IMR-90 (cell line): ENCODE measurements at regions not wholly inside any gene's neighbourhood (a gene's known extent, or its start where the extent isn't known, plus 50 kb on each side); places are given as distances from the start of the nearest gene placed in this dataset.

Source experiments
- ATAC-seq: fragments of 200-7000 bp; cut with Tn5 transposase; 2 replicates; pipeline ENCODE4 v1.9.1; 2020; ENCODE audit warnings: low read depth, mild to moderate bottlenecking, moderate library complexity
- BruUV-seq: library from RNA; stranded (reverse); fragments of 400-500 nt; replicated peaks from 2 replicates; lab custom pipeline; 2021; lab: Mats Ljungman, UMichigan
- CTCF ChIA-PET: fragments of 300-600 bp; formaldehyde crosslinking; extraction: SDS; loops from one replicate; lab custom pipeline; 2021; ENCODE audit warnings: antibody characterized with exemption; lab: Yijun Ruan, JAX
- POLR2A ChIA-PET: fragments of 300-600 bp; sonication (Branson Sonifier 250); formaldehyde crosslinking; loops from one replicate; lab custom pipeline; 2022; ENCODE audit warnings: antibody characterized with exemption; ENCODE audit not compliant: unreplicated experiment; lab: Charles Lee
- DNase-seq: peaks from one replicate; pipeline ENCODE4 v3.0.0; 2013
- H2AFZ ChIP-seq: replicated peaks from 2 replicates; pipeline ENCODE3; 2013; ENCODE audit warnings: low read length, mild to moderate bottlenecking; ENCODE audit not compliant: poor library complexity
- H2AK5ac ChIP-seq: 2 replicates; pipeline ENCODE4 v1.6.1; 2013; ENCODE audit warnings: low read depth, low read length, inconsistent platforms
- H2AK9ac ChIP-seq: replicated peaks from 2 replicates; pipeline ENCODE3; 2013; ENCODE audit warnings: mild to moderate bottlenecking, low read depth, low read length, moderate library complexity; ENCODE audit not compliant: poor library complexity
- H2BK120ac ChIP-seq: 2 replicates; pipeline ENCODE4 v1.6.1; 2013; ENCODE audit warnings: low read depth, low read length, inconsistent platforms
- H2BK15ac ChIP-seq: 3 replicates; pipeline ENCODE4 v1.6.1; 2013; ENCODE audit warnings: low read depth, low read length, inconsistent platforms
- H2BK20ac ChIP-seq: 2 replicates; pipeline ENCODE4 v1.6.1; 2013; ENCODE audit warnings: low read depth, mild to moderate bottlenecking, inconsistent platforms, low read length, moderate library complexity
- H2BK5ac ChIP-seq: 2 replicates; pipeline ENCODE4 v1.6.1; 2013; ENCODE audit warnings: mild to moderate bottlenecking, low read depth, low read length, inconsistent platforms; ENCODE audit not compliant: poor library complexity, severe bottlenecking
- H3K14ac ChIP-seq: replicated peaks from 2 replicates; pipeline ENCODE4 v1.6.1; 2013; ENCODE audit warnings: low read depth, low read length, inconsistent platforms
- H3K18ac ChIP-seq: 2 replicates; pipeline ENCODE4 v1.6.1; 2013; ENCODE audit warnings: low read depth, low read length, control low read depth
- H3K23ac ChIP-seq: 2 replicates; pipeline ENCODE4 v1.6.1; 2013; ENCODE audit warnings: low read depth, low read length, inconsistent platforms
- H3K27ac ChIP-seq: 2 replicates; pipeline ENCODE4 v1.5.1; 2013; ENCODE audit warnings: mild to moderate bottlenecking, control low read depth, low read length; ENCODE audit not compliant: insufficient read depth
- H3K27me3 ChIP-seq: 2 replicates; pipeline ENCODE4 v1.6.1; 2013; ENCODE audit warnings: low read length; ENCODE audit not compliant: control insufficient read depth, insufficient read depth
- H3K36me3 ChIP-seq: 2 replicates; pipeline ENCODE4 v1.6.1; 2013; ENCODE audit warnings: low read length, mixed read lengths; ENCODE audit not compliant: control insufficient read depth, insufficient read depth
- H3K4ac ChIP-seq: 2 replicates; pipeline ENCODE4 v1.6.1; 2013; ENCODE audit warnings: low read depth, low read length, inconsistent platforms
- H3K4me1 ChIP-seq: 2 replicates; pipeline ENCODE4 v1.6.1; 2013; ENCODE audit warnings: low read length, mixed read lengths; ENCODE audit not compliant: control insufficient read depth, insufficient read depth
- H3K4me2 ChIP-seq: 2 replicates; pipeline ENCODE4 v1.6.1; 2013; ENCODE audit warnings: low read depth, mild to moderate bottlenecking, control low read depth, low read length, moderate library complexity
- H3K4me3 ChIP-seq: 2 replicates; pipeline ENCODE4 v1.5.1; 2013; ENCODE audit warnings: low read depth, mild to moderate bottlenecking, control low read depth, low read length, moderate library complexity; ENCODE audit not compliant: insufficient read depth
- H3K56ac ChIP-seq: 2 replicates; pipeline ENCODE4 v1.6.1; 2013; ENCODE audit warnings: low read length, inconsistent platforms; ENCODE audit not compliant: insufficient read depth; ENCODE audit errors: extremely low read depth
- H3K79me1 ChIP-seq, 2 experiments: 2 replicates each; pipeline ENCODE4 v1.6.1; 2013; ENCODE audit warnings: low read length in 2 of 2, inconsistent platforms in 1 of 2, low read depth in 1 of 2
- H3K9ac ChIP-seq: 2 replicates; pipeline ENCODE4 v1.6.1; 2013; ENCODE audit warnings: low read depth, low read length, control low read depth
- H3K9me1 ChIP-seq: 2 replicates; pipeline ENCODE4 v1.6.1; 2013; ENCODE audit warnings: low read length, inconsistent platforms; ENCODE audit not compliant: insufficient read depth
- H3K9me3 ChIP-seq: 2 replicates; pipeline ENCODE4 v1.6.1; 2013; ENCODE audit warnings: low read length; ENCODE audit not compliant: control insufficient read depth, insufficient read depth
- H4K20me1 ChIP-seq: 2 replicates; pipeline ENCODE4 v1.6.1; 2013; ENCODE audit warnings: low read length, inconsistent platforms; ENCODE audit not compliant: insufficient read depth
- H4K5ac ChIP-seq: 2 replicates; pipeline ENCODE4 v1.6.1; 2013; ENCODE audit warnings: mild to moderate bottlenecking, low read depth, low read length, control low read depth
- H4K8ac ChIP-seq, 2 experiments: 2 replicates each; pipeline ENCODE4 v1.6.1; 2013; ENCODE audit warnings: low read depth in 2 of 2, low read length in 2 of 2, control low read depth in 1 of 2, inconsistent platforms in 1 of 2
- H4K91ac ChIP-seq: 2 replicates; pipeline ENCODE4 v1.6.1; 2013; ENCODE audit warnings: low read depth, low read length, inconsistent platforms; ENCODE audit not compliant: insufficient read depth
- BHLHE40 ChIP-seq: fragments of 150-350 bp; IDR thresholded peaks from 2 replicates; pipeline ENCODE4 v1.6.1; 2016; ENCODE audit warnings: mild to moderate bottlenecking, low read depth, low read length
- CEBPB ChIP-seq: IDR thresholded peaks from 2 replicates; pipeline ENCODE4 v1.6.1; 2012; ENCODE audit warnings: low read depth, low read length, improper control_type of control experiment
- CHD1 ChIP-seq: IDR thresholded peaks from 2 replicates; pipeline ENCODE4 v1.6.1; 2012; ENCODE audit warnings: low read depth, low read length, improper control_type of control experiment
- ELK1 ChIP-seq: fragments of 150-350 bp; IDR thresholded peaks from 2 replicates; pipeline ENCODE4 v1.6.1; 2016; ENCODE audit warnings: low read depth, mild to moderate bottlenecking, low read length, moderate library complexity, borderline replicate concordance
- FOS ChIP-seq: fragments of 150-350 bp; IDR thresholded peaks from 2 replicates; pipeline ENCODE4 v1.6.1; 2016; ENCODE audit warnings: low read depth, low read length
- MAFK ChIP-seq: IDR thresholded peaks from 2 replicates; pipeline ENCODE4 v1.6.1; 2012; ENCODE audit warnings: low read depth, low read length, improper control_type of control experiment
- MAZ ChIP-seq: IDR thresholded peaks from 2 replicates; pipeline ENCODE4 v1.6.1; 2012; ENCODE audit warnings: low read depth, mild to moderate bottlenecking, low read length, improper control_type of control experiment, moderate library complexity, borderline replicate concordance
- MXI1 ChIP-seq: IDR thresholded peaks from 2 replicates; pipeline ENCODE4 v1.6.1; 2012; ENCODE audit warnings: low read depth, mild to moderate bottlenecking, low read length, moderate library complexity, borderline replicate concordance
- NFE2L2 ChIP-seq: fragments of 150-350 bp; IDR thresholded peaks from 2 replicates; pipeline ENCODE4 v1.6.1; 2016; ENCODE audit warnings: low read depth, mild to moderate bottlenecking, low read length
- POLR2A ChIP-seq: IDR thresholded peaks from 2 replicates; pipeline ENCODE4 v1.6.1; 2012; ENCODE audit warnings: mild to moderate bottlenecking, low read depth, low read length
- RAD21 ChIP-seq: IDR thresholded peaks from 2 replicates; pipeline ENCODE4 v1.6.1; 2012; ENCODE audit warnings: low read length, improper control_type of control experiment
- RCOR1 ChIP-seq: IDR thresholded peaks from 2 replicates; pipeline ENCODE4 v1.6.1; 2012; ENCODE audit warnings: mild to moderate bottlenecking, low read length, improper control_type of control experiment; ENCODE audit not compliant: insufficient replicate concordance
- RFX5 ChIP-seq: IDR thresholded peaks from 2 replicates; pipeline ENCODE4 v1.8.0; 2012; ENCODE audit warnings: low read depth, mild to moderate bottlenecking, low read length, moderate library complexity
- SMC3 ChIP-seq: fragments of 150-350 bp; IDR thresholded peaks from 2 replicates; pipeline ENCODE4 v1.6.1; 2016; ENCODE audit warnings: low read depth, mild to moderate bottlenecking, antibody characterized with exemption, low read length, moderate library complexity
- WGBS, 2 experiments: methylation state at CpG; one replicate each; pipeline versions ENCODE4 v1.1.5 to v1.1.7; 2013; ENCODE audit warnings: missing lambda C conversion rate in 2 of 2; ENCODE audit not compliant: insufficient read length in 1 of 2; ENCODE audit errors: extremely low coverage in 2 of 2; 5-methylcytosine and 5-hydroxymethylcytosine counted together
- dilution Hi-C: fragments of 300-500 bp; cut with HindIII; formaldehyde crosslinking; loops from one replicate; pipeline ENCODE4 v1.14.3; 2018; ENCODE audit warnings: low sequenced_read_pairs; ENCODE audit not compliant: unreplicated experiment
- in situ Hi-C: fragments of 300-500 bp; cut with MboI; formaldehyde crosslinking; loops from 3 replicates; pipeline ENCODE4 v1.14.3; 2019; ENCODE audit warnings: low sequenced_read_pairs, inconsistent platforms, mixed read lengths
- intact Hi-C: fragments of 100-400 bp; cut with micrococcal nuclease; formaldehyde crosslinking; loops from 2 replicates; pipeline ENCODE4 v1.10.0; 2022
- TF ChIP-seq, protein P1 (sequence below): conservative IDR thresholded peaks from 2 replicates; pipeline ENCODE4 v1.5.1; 2012; ENCODE audit warnings: mild to moderate bottlenecking, low read depth, low read length, improper control_type of control experiment

- H2BK20ac ChIP-seq: no peak overlapping the region
- no peak overlapping the region for H3K18ac ChIP-seq
- ChIA-PET POLR2A (no interaction called here), CTCF (no interaction called here)
- no peaks in the 10 kb centered on the region for H3K4me1 ChIP-seq
- no peak overlapping the region for H2AK9ac ChIP-seq
- peaks cover 2% of the 10 kb centered on the region; the same call in 1 of the 2 replicates for H3K9me3 ChIP-seq
- no peak overlapping the region for H2AK5ac ChIP-seq
- intact Hi-C loops (no loop called here), in situ Hi-C loops (no loop called here), dilution Hi-C loops (no loop called here)
- H3K23ac ChIP-seq: no peak overlapping the region
- no peaks in the 10 kb centered on the region for H3K27me3 ChIP-seq
- H2BK120ac ChIP-seq: no peak overlapping the region
- no peaks in the 10 kb centered on the region for H4K20me1 ChIP-seq
- no peak for ATAC-seq
- no peaks in the 10 kb centered on the region for H3K9me1 ChIP-seq
- H2BK5ac ChIP-seq: no peak overlapping the region
- no peak overlapping the region for H3K56ac ChIP-seq
- no peak overlapping the region for H4K5ac ChIP-seq
- no peak overlapping the region for H3K4ac ChIP-seq
- BruUV-seq: no TSS peak
- H2BK15ac ChIP-seq: no peak overlapping the region
- no peak overlapping the region for H3K9ac ChIP-seq
- no peak overlapping the region for H4K91ac ChIP-seq
- H3K27ac ChIP-seq: no peak overlapping the region
- no peak for DNase-seq
- H2AFZ ChIP-seq: no peak overlapping the region
- H3K4me3 ChIP-seq: no peak overlapping the region
- no peak overlapping the region for H3K4me2 ChIP-seq
- no peaks in the 10 kb centered on the region for H3K79me1 ChIP-seq
- no peak overlapping the region for H3K14ac ChIP-seq
- TF ChIP-seq CHD1: no peak
- no peak for TF ChIP-seq FOS
- no peak for TF ChIP-seq MAFK
- TF ChIP-seq RCOR1: no peak
- TF ChIP-seq SMC3: no peak
- TF ChIP-seq CEBPB: no peak
- TF ChIP-seq POLR2A: no peak
- TF ChIP-seq, protein P1, sequence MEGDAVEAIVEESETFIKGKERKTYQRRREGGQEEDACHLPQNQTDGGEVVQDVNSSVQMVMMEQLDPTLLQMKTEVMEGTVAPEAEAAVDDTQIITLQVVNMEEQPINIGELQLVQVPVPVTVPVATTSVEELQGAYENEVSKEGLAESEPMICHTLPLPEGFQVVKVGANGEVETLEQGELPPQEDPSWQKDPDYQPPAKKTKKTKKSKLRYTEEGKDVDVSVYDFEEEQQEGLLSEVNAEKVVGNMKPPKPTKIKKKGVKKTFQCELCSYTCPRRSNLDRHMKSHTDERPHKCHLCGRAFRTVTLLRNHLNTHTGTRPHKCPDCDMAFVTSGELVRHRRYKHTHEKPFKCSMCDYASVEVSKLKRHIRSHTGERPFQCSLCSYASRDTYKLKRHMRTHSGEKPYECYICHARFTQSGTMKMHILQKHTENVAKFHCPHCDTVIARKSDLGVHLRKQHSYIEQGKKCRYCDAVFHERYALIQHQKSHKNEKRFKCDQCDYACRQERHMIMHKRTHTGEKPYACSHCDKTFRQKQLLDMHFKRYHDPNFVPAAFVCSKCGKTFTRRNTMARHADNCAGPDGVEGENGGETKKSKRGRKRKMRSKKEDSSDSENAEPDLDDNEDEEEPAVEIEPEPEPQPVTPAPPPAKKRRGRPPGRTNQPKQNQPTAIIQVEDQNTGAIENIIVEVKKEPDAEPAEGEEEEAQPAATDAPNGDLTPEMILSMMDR: no peak
- TF ChIP-seq ELK1: no peak
- TF ChIP-seq MAZ: no peak
- TF ChIP-seq MXI1: no peak
- TF ChIP-seq NFE2L2: no peak
- TF ChIP-seq RAD21: no peak
- no peak for TF ChIP-seq BHLHE40
- no peak for TF ChIP-seq RFX5
- H3K36me3 ChIP-seq: no peaks in the 10 kb centered on the region
- no CpG with 5 or more reads among the region's 1 CpG for WGBS, 2 experiments
- H4K8ac ChIP-seq: no peak overlapping the region
Measured at GRCh38 chr1:57696904-57697303, 273.0 kb upstream of the DAB1 start.
